Sigmoid colon (tissue), 4 donors: ENCODE measurements at regions not wholly inside any gene's neighbourhood (a gene's known extent, or its start where the extent isn't known, plus 50 kb on each side); places are given as distances from the start of the nearest gene placed in this dataset.

ENCODE experiments used
- CTCF ChIP-seq, 4 experiments: fragments of 450-650 bp in 3 of 4; fragments of 200-600 bp in 1 of 4; IDR thresholded peaks; one replicate each; pipeline ENCODE4 v1.5.1; 2016 to 2019; ENCODE audit warnings: antibody characterized with exemption in 4 of 4, mild to moderate bottlenecking in 3 of 4, moderate library complexity in 2 of 4
- EP300 ChIP-seq, 4 donors: sonication (generic); formaldehyde crosslinking; IDR thresholded peaks; one replicate each; pipeline ENCODE4 v1.6.1; 2017; ENCODE audit warnings: antibody characterized with exemption in 4 of 4

GRCh38 chr2:106020032-106020431, 174.1 kb downstream of the UXS1 start:
- TF ChIP-seq EP300 (IDR thresholded peaks at IDR 0.05) (no peak), CTCF (IDR thresholded peaks at IDR 0.05) (no peak)
